ENCODE measurements at regions not wholly inside any gene's neighbourhood (a gene's known extent, or its start where the extent isn't known, plus 50 kb on each side); places are given as distances from the start of the nearest gene placed in this dataset.

DNA sequence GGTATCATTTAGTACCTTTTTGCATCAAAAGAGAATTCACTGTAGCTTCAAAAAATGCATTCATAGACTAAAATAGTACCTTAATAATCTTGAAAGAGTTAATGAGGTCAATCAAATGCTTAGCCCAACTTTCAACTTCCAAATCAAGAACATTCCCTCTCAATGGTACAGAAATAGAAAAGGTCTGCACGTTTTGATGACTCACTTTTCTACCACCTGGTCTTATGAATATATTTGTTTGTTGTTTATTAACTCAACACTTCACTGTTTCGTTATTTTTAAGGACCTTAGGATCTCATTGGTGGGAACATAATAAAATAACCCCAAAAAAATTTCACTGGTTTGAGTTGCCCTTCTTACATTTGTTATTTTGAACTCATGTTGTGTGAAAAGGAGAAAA lies 229.5 kb downstream of the MEF2C start (continued):
- TF ChIP-seq, protein P1, sequence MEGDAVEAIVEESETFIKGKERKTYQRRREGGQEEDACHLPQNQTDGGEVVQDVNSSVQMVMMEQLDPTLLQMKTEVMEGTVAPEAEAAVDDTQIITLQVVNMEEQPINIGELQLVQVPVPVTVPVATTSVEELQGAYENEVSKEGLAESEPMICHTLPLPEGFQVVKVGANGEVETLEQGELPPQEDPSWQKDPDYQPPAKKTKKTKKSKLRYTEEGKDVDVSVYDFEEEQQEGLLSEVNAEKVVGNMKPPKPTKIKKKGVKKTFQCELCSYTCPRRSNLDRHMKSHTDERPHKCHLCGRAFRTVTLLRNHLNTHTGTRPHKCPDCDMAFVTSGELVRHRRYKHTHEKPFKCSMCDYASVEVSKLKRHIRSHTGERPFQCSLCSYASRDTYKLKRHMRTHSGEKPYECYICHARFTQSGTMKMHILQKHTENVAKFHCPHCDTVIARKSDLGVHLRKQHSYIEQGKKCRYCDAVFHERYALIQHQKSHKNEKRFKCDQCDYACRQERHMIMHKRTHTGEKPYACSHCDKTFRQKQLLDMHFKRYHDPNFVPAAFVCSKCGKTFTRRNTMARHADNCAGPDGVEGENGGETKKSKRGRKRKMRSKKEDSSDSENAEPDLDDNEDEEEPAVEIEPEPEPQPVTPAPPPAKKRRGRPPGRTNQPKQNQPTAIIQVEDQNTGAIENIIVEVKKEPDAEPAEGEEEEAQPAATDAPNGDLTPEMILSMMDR (IDR thresholded peaks at IDR 0.05; ENCODE audit: control extremely low read depth in 1 of 3, insufficient read depth in 1 of 3, low read depth in 1 of 3, low read length in 3 of 3), result no peak
- TF ChIP-seq SIX5 (IDR thresholded peaks at IDR 0.05; ENCODE audit: low read depth, low read length), result no peak
